ENCODE measurements at regions not wholly inside any gene's neighbourhood (a gene's known extent, or its start where the extent isn't known, plus 50 kb on each side); places are given as distances from the start of the nearest gene placed in this dataset.

- TF ChIP-seq CTCF (IDR thresholded peaks at IDR 0.05; ENCODE audit: insufficient read depth, low read length, poor library complexity, severe bottlenecking) (no peak), EZH2phosphoT487 (conservative IDR thresholded peaks at IDR 0.05; ENCODE audit: low read length) (no peak)
These were observed 414.2 kb upstream of the MTPN start for GRCh38 chr7:136391371-136391770.
